ENCODE measurements at regions not wholly inside any gene's neighbourhood (a gene's known extent, or its start where the extent isn't known, plus 50 kb on each side); places are given as distances from the start of the nearest gene placed in this dataset.
A peak's percentile ranks its signal among the peaks of the same experiment; 100 is the strongest.

GRCh38 chr9:3758816-3759576 lies 233.2 kb upstream of the RFX3 start:
- no peak for TF ChIP-seq USF1 (IDR thresholded peaks at IDR 0.05)
- no peak for TF ChIP-seq REST (IDR thresholded peaks at IDR 0.05; ENCODE audit: low read depth)
- TF ChIP-seq CREB1 (IDR thresholded peaks at IDR 0.05; ENCODE audit: low read depth), result no peak
- TF ChIP-seq EP300 (IDR thresholded peaks at IDR 0.05; ENCODE audit: borderline replicate concordance), result no peak
- no peak for TF ChIP-seq TCF12 (IDR thresholded peaks at IDR 0.05; ENCODE audit: low read depth)
- no peak for TF ChIP-seq ZBTB7A (IDR thresholded peaks at IDR 0.05; ENCODE audit: low read depth)
- TF ChIP-seq EGR1 (IDR thresholded peaks at IDR 0.05), result no peak
- no peak for TF ChIP-seq CEBPB (IDR thresholded peaks at IDR 0.05)
- no peak for TF ChIP-seq YY1 (IDR thresholded peaks at IDR 0.05; ENCODE audit: low read depth)
- no peak for TF ChIP-seq FOXM1 (IDR thresholded peaks at IDR 0.05; ENCODE audit: borderline replicate concordance, low read depth)
- TF ChIP-seq MAX (IDR thresholded peaks at IDR 0.05), result no peak
- TF ChIP-seq TAF1 (IDR thresholded peaks at IDR 0.05; ENCODE audit: low read depth), result no peak
- no peak for TF ChIP-seq RAD21 (IDR thresholded peaks at IDR 0.05; ENCODE audit: low read depth)
- no peak for TF ChIP-seq TEAD4 (IDR thresholded peaks at IDR 0.05)
- no peak for TF ChIP-seq NFIC (IDR thresholded peaks at IDR 0.05)

- TF ChIP-seq NFIC (IDR thresholded peaks at IDR 0.05) (no peak), TCF12 (IDR thresholded peaks at IDR 0.05; ENCODE audit: low read depth) (no peak), YY1 (IDR thresholded peaks at IDR 0.05; ENCODE audit: low read depth) (no peak), EGR1 (IDR thresholded peaks at IDR 0.05) (no peak), RAD21 (IDR thresholded peaks at IDR 0.05; ENCODE audit: low read depth) (no peak), REST (IDR thresholded peaks at IDR 0.05; ENCODE audit: low read depth) (no peak), TAF1 (IDR thresholded peaks at IDR 0.05; ENCODE audit: low read depth) (no peak), CREB1 (IDR thresholded peaks at IDR 0.05; ENCODE audit: low read depth) (no peak), EP300 (IDR thresholded peaks at IDR 0.05; ENCODE audit: borderline replicate concordance) (no peak), CEBPB (IDR thresholded peaks at IDR 0.05) (no peak), TEAD4 (IDR thresholded peaks at IDR 0.05) (no peak), FOXM1 (IDR thresholded peaks at IDR 0.05; ENCODE audit: borderline replicate concordance, low read depth) (no peak), USF1 (IDR thresholded peaks at IDR 0.05) (no peak), ZBTB7A (IDR thresholded peaks at IDR 0.05; ENCODE audit: low read depth) (no peak), MAX (IDR thresholded peaks at IDR 0.05) (no peak)
These were observed 230.3 kb upstream of the RFX3 start for GRCh38 chr9:3756071-3756470.

- TF ChIP-seq RAD21 (IDR thresholded peaks at IDR 0.05; ENCODE audit: low read depth), result no peak
- peak; percentile 20; the same call in 1 of the 2 replicates for TF ChIP-seq NFIC (IDR thresholded peaks at IDR 0.05)
These were observed 225.4 kb upstream of the RFX3 start for GRCh38 chr9:3751125-3751758.

- TF ChIP-seq ZBTB7A (IDR thresholded peaks at IDR 0.05; ENCODE audit: low read depth) (no peak), TAF1 (IDR thresholded peaks at IDR 0.05; ENCODE audit: low read depth) (no peak), EP300 (IDR thresholded peaks at IDR 0.05; ENCODE audit: borderline replicate concordance) (no peak), YY1 (IDR thresholded peaks at IDR 0.05; ENCODE audit: low read depth) (no peak), MAX (IDR thresholded peaks at IDR 0.05) (no peak), USF1 (IDR thresholded peaks at IDR 0.05) (no peak), TCF12 (IDR thresholded peaks at IDR 0.05; ENCODE audit: low read depth) (no peak), FOXM1 (IDR thresholded peaks at IDR 0.05; ENCODE audit: borderline replicate concordance, low read depth) (no peak), REST (IDR thresholded peaks at IDR 0.05; ENCODE audit: low read depth) (no peak), CEBPB (IDR thresholded peaks at IDR 0.05) (no peak), NFIC (IDR thresholded peaks at IDR 0.05) (no peak), RAD21 (IDR thresholded peaks at IDR 0.05; ENCODE audit: low read depth) (no peak), EGR1 (IDR thresholded peaks at IDR 0.05) (no peak), TEAD4 (IDR thresholded peaks at IDR 0.05) (no peak), CREB1 (IDR thresholded peaks at IDR 0.05; ENCODE audit: low read depth) (no peak)
These were observed 224.5 kb upstream of the RFX3 start for GRCh38 chr9:3750321-3750720.

All from Ishikawa (cell line).